Dendritic cell treated with granulocyte-macrophage colony-stimulating factor and Interleukin-4, amounts not matched to agents 40 ng/mL and 50 ng/mL, for 4 days (primary cell): ENCODE measurements at regions not wholly inside any gene's neighbourhood (a gene's known extent, or its start where the extent isn't known, plus 50 kb on each side); places are given as distances from the start of the nearest gene placed in this dataset.

Experiments used
- H3K27ac Mint-ChIP-seq: one replicate; pipeline ENCODE4 v1.8.0; 2022; ENCODE audit warnings: mild to moderate bottlenecking, mixed read lengths
- H3K27me3 Mint-ChIP-seq: one replicate; pipeline ENCODE4 v1.8.0; 2022; ENCODE audit warnings: mild to moderate bottlenecking, mixed read lengths
- H3K36me3 Mint-ChIP-seq: one replicate; pipeline ENCODE4 v1.8.0; 2022; ENCODE audit warnings: low read depth, mixed read lengths
- H3K4me1 Mint-ChIP-seq: one replicate; pipeline ENCODE4 v1.8.0; 2022; ENCODE audit warnings: low read depth, mixed read lengths
- H3K4me3 Mint-ChIP-seq: one replicate; pipeline ENCODE4 v1.8.0; 2022; ENCODE audit warnings: mild to moderate bottlenecking, moderate library complexity, mixed read lengths
- H3K9me3 Mint-ChIP-seq: one replicate; pipeline ENCODE4 v1.8.0; 2022; ENCODE audit warnings: mixed read lengths
- intact Hi-C: fragments of 100-400 bp; cut with micrococcal nuclease; formaldehyde crosslinking; loops from one replicate; pipeline ENCODE4 v1.15.0; 2022

GRCh38 chr2:58957188-58957840 is 716.2 kb upstream of the FANCL start:
- intact Hi-C loops: no loop called here
- no peak overlapping the region for H3K27ac Mint-ChIP-seq
- H3K4me3 Mint-ChIP-seq: no peak overlapping the region
- no peaks in the 10 kb centered on the region for H3K9me3 Mint-ChIP-seq
- peaks cover 5% of the 10 kb centered on the region for H3K4me1 Mint-ChIP-seq
- no peaks in the 10 kb centered on the region for H3K36me3 Mint-ChIP-seq
- no peaks in the 10 kb centered on the region for H3K27me3 Mint-ChIP-seq

DNA sequence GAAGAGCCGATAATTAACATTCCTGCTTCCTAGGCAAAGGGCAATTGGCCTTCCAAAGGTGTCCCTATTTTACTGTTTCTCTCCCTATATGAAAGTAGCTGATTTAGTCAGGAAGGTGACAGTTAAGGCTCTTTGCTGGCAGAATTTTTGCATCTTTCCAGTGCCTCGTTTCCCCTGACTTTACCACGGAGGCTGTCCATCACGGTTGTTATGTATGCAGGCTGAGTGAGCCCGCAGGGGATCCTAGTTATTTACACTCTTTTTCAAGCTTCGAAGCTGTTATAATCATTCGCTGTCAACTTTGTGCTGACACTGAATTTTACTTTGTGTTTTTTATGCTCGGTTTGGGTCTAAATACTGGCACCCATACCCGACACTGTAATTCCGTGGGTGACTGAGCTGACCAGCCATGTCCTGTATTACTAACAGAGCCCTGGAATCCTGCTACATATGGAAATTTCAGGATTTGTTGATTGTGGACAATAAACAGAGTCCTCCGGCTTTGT is 713.8 kb upstream of the FANCL start:
- Mint-ChIP-seq H3K9me3 (no peaks in the 10 kb centered on the region), H3K27ac (no peak overlapping the region), H3K36me3 (no peaks in the 10 kb centered on the region), H3K4me1 (peaks cover 5% of the 10 kb centered on the region), H3K27me3 (no peaks in the 10 kb centered on the region), H3K4me3 (no peak overlapping the region)
- intact Hi-C loops: no loop called here

- H3K27ac Mint-ChIP-seq: no peak overlapping the region
- no peaks in the 10 kb centered on the region for H3K27me3 Mint-ChIP-seq
- H3K9me3 Mint-ChIP-seq: no peaks in the 10 kb centered on the region
- H3K36me3 Mint-ChIP-seq: no peaks in the 10 kb centered on the region
- H3K4me1 Mint-ChIP-seq: no peaks in the 10 kb centered on the region
- H3K4me3 Mint-ChIP-seq: no peak overlapping the region
- intact Hi-C loops: no loop called here
These were observed 710.6 kb upstream of the FANCL start for GRCh38 chr2:58951722-58952121.

GRCh38 chr2:58950795-58951462 is 709.8 kb upstream of the FANCL start:
- H3K27me3 Mint-ChIP-seq: no peaks in the 10 kb centered on the region
- no peak overlapping the region for H3K27ac Mint-ChIP-seq
- H3K4me3 Mint-ChIP-seq: no peak overlapping the region
- peaks cover 3% of the 10 kb centered on the region for H3K9me3 Mint-ChIP-seq
- H3K36me3 Mint-ChIP-seq: no peaks in the 10 kb centered on the region
- intact Hi-C loops: no loop called here
- no peaks in the 10 kb centered on the region for H3K4me1 Mint-ChIP-seq

DNA sequence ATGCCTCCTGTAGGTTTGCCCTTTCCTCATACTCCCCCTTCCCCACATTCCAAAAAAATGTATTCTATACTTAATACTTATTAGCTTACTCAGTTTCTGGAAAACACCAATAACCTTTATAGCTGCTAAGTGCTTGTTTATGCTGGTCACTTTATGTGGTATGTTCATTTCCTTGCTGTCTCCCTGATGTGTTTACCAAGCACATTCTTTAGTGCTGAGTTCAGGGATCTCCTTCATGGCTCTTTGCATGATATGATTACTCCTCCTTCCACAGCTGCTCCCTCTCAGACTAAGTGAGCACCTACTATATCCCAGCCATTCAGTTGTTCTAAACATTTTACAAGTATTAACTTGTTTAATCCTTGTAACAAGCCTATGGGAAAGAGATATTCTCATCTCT is 698.3 kb upstream of the FANCL start:
- no peak overlapping the region for H3K4me3 Mint-ChIP-seq
- H3K36me3 Mint-ChIP-seq: no peaks in the 10 kb centered on the region
- H3K27ac Mint-ChIP-seq: no peak overlapping the region
- H3K27me3 Mint-ChIP-seq: no peaks in the 10 kb centered on the region
- H3K4me1 Mint-ChIP-seq: no peaks in the 10 kb centered on the region
- intact Hi-C loops: no loop called here
- peaks cover 28% of the 10 kb centered on the region for H3K9me3 Mint-ChIP-seq

GRCh38 chr2:58938988-58939387 is 697.9 kb upstream of the FANCL start:
- Mint-ChIP-seq H3K4me3 (no peak overlapping the region), H3K4me1 (no peaks in the 10 kb centered on the region), H3K27me3 (no peaks in the 10 kb centered on the region), H3K9me3 (peaks cover 24% of the 10 kb centered on the region), H3K36me3 (no peaks in the 10 kb centered on the region), H3K27ac (no peak overlapping the region)
- intact Hi-C loops: no loop called here

DNA sequence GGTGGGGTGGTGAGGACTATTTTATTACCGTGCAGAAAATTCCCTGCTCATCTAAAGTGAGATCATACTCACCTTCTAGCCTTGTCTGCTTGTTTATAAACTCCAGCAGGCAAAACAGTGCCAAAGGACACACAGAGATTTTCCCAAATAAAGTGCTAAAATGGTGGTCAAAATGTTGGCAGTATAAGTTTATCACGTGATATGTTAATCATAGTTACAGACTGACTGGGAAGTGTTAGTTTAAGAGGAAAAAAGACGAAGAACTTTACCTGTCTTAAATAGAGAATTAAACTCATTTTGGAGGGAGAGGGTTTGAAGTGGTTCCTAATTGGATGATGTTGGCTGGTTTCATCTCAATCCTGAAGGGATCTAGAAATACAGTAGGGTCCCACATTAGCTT is 691.7 kb upstream of the FANCL start:
- intact Hi-C loops: no loop called here
- H3K4me3 Mint-ChIP-seq: no peak overlapping the region
- H3K27me3 Mint-ChIP-seq: no peaks in the 10 kb centered on the region
- no peaks in the 10 kb centered on the region for H3K9me3 Mint-ChIP-seq
- no peak overlapping the region for H3K27ac Mint-ChIP-seq
- H3K36me3 Mint-ChIP-seq: no peaks in the 10 kb centered on the region
- no peaks in the 10 kb centered on the region for H3K4me1 Mint-ChIP-seq

DNA sequence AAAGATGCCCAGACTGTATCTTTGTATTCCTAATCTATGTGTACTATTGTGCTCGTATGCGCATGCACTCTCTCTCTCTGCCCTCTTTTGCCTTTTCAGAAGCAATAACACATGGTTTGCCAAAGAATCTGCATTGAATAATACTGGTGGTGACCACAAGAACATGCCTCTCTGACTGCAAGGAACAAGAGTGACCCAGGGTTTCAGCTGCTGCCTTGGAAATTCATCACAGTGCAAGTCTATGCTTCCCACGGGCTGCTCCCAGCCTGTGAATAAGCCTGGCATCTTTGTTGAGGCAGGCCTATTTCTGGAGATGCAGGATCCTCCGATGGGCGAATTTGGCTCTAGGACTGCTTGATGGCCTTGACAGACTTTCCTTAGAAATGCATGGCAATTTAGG is 689.4 kb upstream of the FANCL start:
- H3K27me3 Mint-ChIP-seq: no peaks in the 10 kb centered on the region
- intact Hi-C loops: no loop called here
- H3K4me3 Mint-ChIP-seq: no peak overlapping the region
- H3K27ac Mint-ChIP-seq: no peak overlapping the region
- H3K4me1 Mint-ChIP-seq: no peaks in the 10 kb centered on the region
- no peaks in the 10 kb centered on the region for H3K36me3 Mint-ChIP-seq
- no peaks in the 10 kb centered on the region for H3K9me3 Mint-ChIP-seq

GRCh38 chr2:58928973-58929372 is 687.8 kb upstream of the FANCL start:
- Mint-ChIP-seq H3K27ac (no peak overlapping the region), H3K4me1 (no peaks in the 10 kb centered on the region), H3K4me3 (no peak overlapping the region), H3K36me3 (no peaks in the 10 kb centered on the region), H3K9me3 (no peaks in the 10 kb centered on the region), H3K27me3 (no peaks in the 10 kb centered on the region)
- intact Hi-C loops: no loop called here

DNA sequence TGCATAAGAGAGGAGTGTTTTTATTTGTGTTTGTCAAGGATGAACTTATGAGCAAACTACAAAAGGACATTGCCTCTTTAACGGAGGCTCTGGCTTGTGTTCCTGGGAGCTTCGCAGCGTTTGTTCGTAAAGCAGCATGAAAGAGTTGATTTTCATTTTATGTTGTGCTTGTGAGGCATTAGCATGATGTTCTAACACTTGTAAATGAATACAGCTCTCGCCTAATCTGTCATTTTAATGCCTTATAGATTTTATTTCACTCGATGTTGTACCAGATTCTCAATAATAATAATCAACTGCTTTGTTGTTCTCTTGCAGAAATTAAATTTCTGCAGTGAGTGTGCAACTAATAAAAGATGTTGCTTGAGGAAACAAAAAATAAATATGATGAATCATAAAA is 687.3 kb upstream of the FANCL start:
- intact Hi-C loops: no loop called here
- H3K36me3 Mint-ChIP-seq: no peaks in the 10 kb centered on the region
- no peak overlapping the region for H3K27ac Mint-ChIP-seq
- no peaks in the 10 kb centered on the region for H3K4me1 Mint-ChIP-seq
- H3K9me3 Mint-ChIP-seq: no peaks in the 10 kb centered on the region
- H3K4me3 Mint-ChIP-seq: no peak overlapping the region
- H3K27me3 Mint-ChIP-seq: no peaks in the 10 kb centered on the region

- Mint-ChIP-seq H3K9me3 (no peaks in the 10 kb centered on the region), H3K27ac (no peak overlapping the region), H3K27me3 (no peaks in the 10 kb centered on the region), H3K4me1 (no peaks in the 10 kb centered on the region), H3K36me3 (no peaks in the 10 kb centered on the region), H3K4me3 (no peak overlapping the region)
- intact Hi-C loops: no loop called here
These were observed 685.0 kb upstream of the FANCL start for GRCh38 chr2:58926112-58926511.

DNA sequence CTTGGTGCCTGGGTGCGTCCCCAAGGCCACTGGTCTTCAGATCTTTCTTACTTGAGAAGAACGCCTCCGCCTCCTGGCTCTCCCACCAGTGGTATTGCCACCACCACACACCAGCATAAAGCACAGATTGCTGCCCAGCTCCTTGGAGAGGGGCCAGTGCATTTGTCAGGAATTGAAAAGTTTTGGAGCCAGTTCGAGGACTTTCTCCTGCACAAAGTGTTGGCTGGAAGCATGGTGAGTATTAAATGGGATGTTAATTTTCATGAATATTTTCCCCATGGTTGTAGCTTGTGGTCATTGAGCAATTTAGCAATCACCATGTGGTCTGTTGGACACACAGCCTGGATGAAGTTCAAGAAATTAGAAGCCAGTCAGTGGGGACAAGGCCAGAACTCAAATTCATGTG is 684.6 kb upstream of the FANCL start:
- no peaks in the 10 kb centered on the region for H3K27me3 Mint-ChIP-seq

DNA sequence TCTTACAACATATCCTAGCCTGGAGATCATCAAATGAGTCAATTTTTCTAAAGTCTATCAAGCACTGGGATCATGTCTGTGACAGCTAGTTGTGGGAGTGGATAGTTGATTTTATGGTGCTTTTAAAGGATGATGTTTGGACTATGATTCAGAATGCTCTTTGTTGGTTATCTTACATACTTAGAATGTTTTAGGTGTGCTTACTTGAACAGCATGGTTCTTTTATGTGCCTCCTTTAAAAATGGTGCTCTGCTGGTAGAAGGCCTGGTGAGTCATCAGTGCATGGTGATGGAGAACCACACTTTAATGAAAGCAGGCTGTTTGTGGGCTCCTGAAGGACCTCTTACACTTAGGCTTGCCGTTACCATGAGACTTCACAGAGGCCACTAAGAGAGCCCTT is 682.7 kb upstream of the FANCL start:
- Mint-ChIP-seq H3K4me3 (no peak overlapping the region), H3K9me3 (no peaks in the 10 kb centered on the region), H3K4me1 (no peaks in the 10 kb centered on the region), H3K27me3 (no peaks in the 10 kb centered on the region), H3K27ac (no peak overlapping the region), H3K36me3 (no peaks in the 10 kb centered on the region)
- intact Hi-C loops: no loop called here

More for the DNA sequence above, 684.6 kb upstream of the FANCL start:
- H3K36me3 Mint-ChIP-seq: no peaks in the 10 kb centered on the region
- H3K4me1 Mint-ChIP-seq: no peaks in the 10 kb centered on the region
- no peak overlapping the region for H3K27ac Mint-ChIP-seq
- no peaks in the 10 kb centered on the region for H3K9me3 Mint-ChIP-seq
- H3K4me3 Mint-ChIP-seq: no peak overlapping the region
- intact Hi-C loops: no loop called here

DNA sequence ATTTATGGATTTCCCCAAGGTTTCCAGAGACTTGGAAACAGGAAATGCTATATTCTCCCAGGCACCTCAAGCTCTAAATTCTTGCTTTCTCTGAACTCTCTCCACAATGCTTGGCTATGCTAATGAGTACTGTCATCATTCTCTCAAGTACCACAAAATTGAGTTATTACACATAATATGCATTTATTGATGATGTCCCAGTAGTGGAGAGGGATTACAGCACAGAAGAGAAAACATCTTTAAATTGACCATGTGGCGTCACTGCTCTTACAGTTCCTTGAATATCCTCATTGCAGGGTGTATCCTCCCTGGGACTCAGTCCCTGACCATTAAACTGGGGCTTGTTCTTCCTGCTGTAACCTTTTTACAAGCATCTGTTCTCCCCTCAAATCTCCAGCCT is 681.1 kb upstream of the FANCL start:
- Mint-ChIP-seq H3K4me3 (no peak overlapping the region), H3K4me1 (no peaks in the 10 kb centered on the region), H3K9me3 (no peaks in the 10 kb centered on the region), H3K36me3 (no peaks in the 10 kb centered on the region), H3K27ac (no peak overlapping the region), H3K27me3 (no peaks in the 10 kb centered on the region)
- intact Hi-C loops: no loop called here

GRCh38 chr2:58921676-58922075 is 680.6 kb upstream of the FANCL start:
- Mint-ChIP-seq H3K4me3 (no peak overlapping the region), H3K4me1 (no peaks in the 10 kb centered on the region), H3K27me3 (no peaks in the 10 kb centered on the region), H3K9me3 (no peaks in the 10 kb centered on the region), H3K36me3 (no peaks in the 10 kb centered on the region), H3K27ac (no peak overlapping the region)
- intact Hi-C loops: no loop called here
